Kidney (tissue), 13 donors: ENCODE measurements at regions not wholly inside any gene's neighbourhood (a gene's known extent, or its start where the extent isn't known, plus 50 kb on each side); places are given as distances from the start of the nearest gene placed in this dataset.

Experiments used
- DNase-seq, 5 donors: peaks; one replicate each; pipeline ENCODE4 v3.0.0-alpha.2; 2013 to 2020
- FAIRE-seq: peaks from 2 replicates; lab custom pipeline; 2012; peaks lifted over from hg19 to GRCh38; lab: Jason Lieb, UNC
- H3K27ac ChIP-seq, 2 donors: one replicate each; pipeline ENCODE4 v1.7.0; 2013; ENCODE audit warnings: low read depth in 2 of 2, low read length in 2 of 2, inconsistent platforms in 1 of 2
- H3K27me3 ChIP-seq: one replicate; pipeline ENCODE4 v1.7.1; 2013; ENCODE audit warnings: low read length, inconsistent platforms; ENCODE audit not compliant: control insufficient read depth, insufficient read depth
- H3K36me3 ChIP-seq, 3 donors: one replicate each; pipeline versions ENCODE4 v1.7.0 to v1.7.1; 2013; ENCODE audit warnings: low read length in 3 of 3, control low read depth in 1 of 3, inconsistent platforms in 1 of 3; ENCODE audit not compliant: insufficient read depth in 3 of 3, control insufficient read depth in 2 of 3
- H3K4me1 ChIP-seq, 3 donors: one replicate each; pipeline versions ENCODE4 v1.7.0 to v1.7.1; 2013; ENCODE audit warnings: low read length in 3 of 3, inconsistent platforms in 1 of 3, low read depth in 1 of 3; ENCODE audit not compliant: control insufficient read depth in 2 of 3, insufficient read depth in 2 of 3
- H3K4me3 ChIP-seq, 3 donors: one replicate each; pipeline versions ENCODE4 v1.7.0 to v1.8.1; 2013; ENCODE audit warnings: low read length in 3 of 3, control low read depth in 1 of 3, inconsistent platforms in 1 of 3
- H3K9ac ChIP-seq, 3 donors: one replicate each; pipeline versions ENCODE4 v1.7.0 to v1.7.1; 2013; ENCODE audit warnings: low read length in 3 of 3, control low read depth in 1 of 3, inconsistent platforms in 1 of 3
- H3K9me3 ChIP-seq, 3 donors: one replicate each; pipeline versions ENCODE4 v1.7.0 to v1.7.1; 2013; ENCODE audit warnings: low read length in 3 of 3, control low read depth in 1 of 3, inconsistent platforms in 1 of 3; ENCODE audit not compliant: control insufficient read depth in 2 of 3, insufficient read depth in 1 of 3
- CTCF ChIP-seq: IDR thresholded peaks from 3 replicates; pipeline ENCODE4 v1.5.1; 2012; ENCODE audit warnings: mild to moderate bottlenecking, moderate library complexity, borderline replicate concordance; ENCODE audit not compliant: insufficient read depth; ENCODE audit errors: extremely low read depth
- intact Hi-C: fragments of 100-400 bp; cut with DNase I; formaldehyde crosslinking; loops from one replicate; pipeline ENCODE4 v1.11.1; 2022
- donor health status: control.
- donor health status: control.
- donor health status: control.
- donor health status: control.
- donor health status: control.
- donor health status: DM: yes; HTN: yes; CAD: no.
- donor health status: Normal renal cell carcinoma (clear cell type).

- H3K36me3 ChIP-seq, result no peaks in the 10 kb centered on the region
- intact Hi-C loops, result no loop called here
- FAIRE-seq (no peak), DNase-seq (peak in 2 of 5 donors; percentile 0 to 2)
- no peaks in the 10 kb centered on the region for H3K4me1 ChIP-seq
- no peak overlapping the region for H3K4me3 ChIP-seq
- H3K9me3 ChIP-seq, result no peaks in the 10 kb centered on the region
- H3K9ac ChIP-seq, result no peak overlapping the region
- no peak overlapping the region for H3K27ac ChIP-seq
- H3K27me3 ChIP-seq, result no peaks in the 10 kb centered on the region
- TF ChIP-seq CTCF, result no peak
Measured at GRCh38 chr13:87999240-87999700, 328.1 kb downstream of the SLITRK5 start.

DNA sequence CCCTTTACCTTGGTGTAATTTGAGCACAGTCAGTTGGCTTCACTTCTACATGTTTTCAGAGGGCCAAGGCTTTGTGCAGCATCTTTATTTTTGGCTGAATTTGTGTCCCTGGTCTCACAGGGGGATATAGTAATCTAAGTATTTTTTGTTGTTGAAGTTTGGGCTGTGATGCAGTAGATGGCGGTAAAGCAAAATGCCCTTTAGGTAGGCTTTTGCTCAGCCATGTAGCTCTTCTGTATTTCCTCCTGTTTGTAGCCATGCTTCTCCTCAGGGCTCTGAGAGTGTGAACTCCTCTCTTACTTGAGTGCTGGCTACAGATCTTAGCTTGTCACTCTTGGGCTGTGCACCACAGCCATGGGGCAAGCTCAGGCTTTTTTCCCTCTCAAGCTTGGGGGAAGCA is 328.6 kb downstream of the SLITRK5 start:
- Histone ChIP-seq H3K4me3 (no peak overlapping the region), H3K27ac (no peak overlapping the region), H3K9me3 (no peaks in the 10 kb centered on the region), H3K4me1 (no peaks in the 10 kb centered on the region), H3K9ac (no peak overlapping the region), H3K27me3 (no peaks in the 10 kb centered on the region), H3K36me3 (no peaks in the 10 kb centered on the region)
- intact Hi-C loops, result no loop called here
- peak in 1 of 5 donors; percentile 3 for DNase-seq
- TF ChIP-seq CTCF, result no peak
- no peak for FAIRE-seq

GRCh38 chr13:88000239-88000638 is 329.1 kb downstream of the SLITRK5 start:
- no peak overlapping the region for H3K9ac ChIP-seq
- H3K4me1 ChIP-seq, result no peaks in the 10 kb centered on the region
- no peak for DNase-seq
- no peak for TF ChIP-seq CTCF
- no peak overlapping the region for H3K27ac ChIP-seq
- H3K36me3 ChIP-seq, result no peaks in the 10 kb centered on the region
- intact Hi-C loops, result no loop called here
- H3K4me3 ChIP-seq, result no peak overlapping the region
- no peaks in the 10 kb centered on the region for H3K9me3 ChIP-seq
- no peak for FAIRE-seq
- no peaks in the 10 kb centered on the region for H3K27me3 ChIP-seq

DNA sequence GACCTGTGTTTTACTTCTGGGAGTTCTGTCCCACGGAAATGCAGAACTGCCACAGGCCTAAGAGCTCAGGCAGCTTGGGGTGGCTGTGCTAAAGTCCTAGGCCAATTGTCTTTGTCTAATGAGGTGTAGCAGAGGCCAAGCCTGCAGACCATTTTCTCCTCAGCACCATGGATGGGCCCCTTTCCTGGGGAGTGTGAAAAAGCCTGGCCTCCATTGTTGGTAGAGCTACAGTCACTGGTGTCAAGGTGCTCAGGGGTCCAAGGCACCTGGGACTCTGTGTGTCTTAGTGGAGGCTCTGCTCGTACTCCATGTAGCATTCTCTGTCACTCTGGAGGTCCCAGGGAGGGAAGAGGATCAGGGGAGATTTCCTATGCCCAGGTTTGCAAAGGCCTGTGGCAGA is 329.6 kb downstream of the SLITRK5 start:
- TF ChIP-seq CTCF, result no peak
- intact Hi-C loops, result no loop called here
- Histone ChIP-seq H3K27ac (no peak overlapping the region), H3K36me3 (no peaks in the 10 kb centered on the region), H3K9ac (no peak overlapping the region), H3K27me3 (no peaks in the 10 kb centered on the region), H3K4me1 (no peaks in the 10 kb centered on the region), H3K9me3 (no peaks in the 10 kb centered on the region), H3K4me3 (no peak overlapping the region)
- no peak for FAIRE-seq
- DNase-seq, result peak in 1 of 5 donors; percentile 2
